Panc1 (cell line): ENCODE measurements at regions not wholly inside any gene's neighbourhood (a gene's known extent, or its start where the extent isn't known, plus 50 kb on each side); places are given as distances from the start of the nearest gene placed in this dataset.

ENCODE experiments used
- CTCF ChIP-seq: fragments of 450-650 bp; IDR thresholded peaks from 2 replicates; pipeline ENCODE4 v1.5.1; 2017; ENCODE audit warnings: mild to moderate bottlenecking
- POLR2AphosphoS5 ChIP-seq: IDR thresholded peaks from 2 replicates; pipeline ENCODE4 v1.6.1; 2012; ENCODE audit warnings: mild to moderate bottlenecking, low read depth, low read length, moderate library complexity
- TCF7L2 ChIP-seq: IDR thresholded peaks from 2 replicates; pipeline ENCODE4 v1.6.1; 2011; ENCODE audit warnings: mild to moderate bottlenecking, low read depth, low read length, inconsistent platforms
- TF ChIP-seq, protein P1 (sequence below), 2 experiments: IDR thresholded peaks; 2 replicates each; pipeline ENCODE4 v1.6.1; 2011 to 2012; ENCODE audit warnings: low read depth in 2 of 2, control low read depth in 1 of 2, low read length in 1 of 2, mild to moderate bottlenecking in 1 of 2, moderate library complexity in 1 of 2; ENCODE audit not compliant: insufficient read depth in 1 of 2

- TF ChIP-seq CTCF: no peak
- TF ChIP-seq POLR2AphosphoS5: no peak
- TF ChIP-seq, protein P1, sequence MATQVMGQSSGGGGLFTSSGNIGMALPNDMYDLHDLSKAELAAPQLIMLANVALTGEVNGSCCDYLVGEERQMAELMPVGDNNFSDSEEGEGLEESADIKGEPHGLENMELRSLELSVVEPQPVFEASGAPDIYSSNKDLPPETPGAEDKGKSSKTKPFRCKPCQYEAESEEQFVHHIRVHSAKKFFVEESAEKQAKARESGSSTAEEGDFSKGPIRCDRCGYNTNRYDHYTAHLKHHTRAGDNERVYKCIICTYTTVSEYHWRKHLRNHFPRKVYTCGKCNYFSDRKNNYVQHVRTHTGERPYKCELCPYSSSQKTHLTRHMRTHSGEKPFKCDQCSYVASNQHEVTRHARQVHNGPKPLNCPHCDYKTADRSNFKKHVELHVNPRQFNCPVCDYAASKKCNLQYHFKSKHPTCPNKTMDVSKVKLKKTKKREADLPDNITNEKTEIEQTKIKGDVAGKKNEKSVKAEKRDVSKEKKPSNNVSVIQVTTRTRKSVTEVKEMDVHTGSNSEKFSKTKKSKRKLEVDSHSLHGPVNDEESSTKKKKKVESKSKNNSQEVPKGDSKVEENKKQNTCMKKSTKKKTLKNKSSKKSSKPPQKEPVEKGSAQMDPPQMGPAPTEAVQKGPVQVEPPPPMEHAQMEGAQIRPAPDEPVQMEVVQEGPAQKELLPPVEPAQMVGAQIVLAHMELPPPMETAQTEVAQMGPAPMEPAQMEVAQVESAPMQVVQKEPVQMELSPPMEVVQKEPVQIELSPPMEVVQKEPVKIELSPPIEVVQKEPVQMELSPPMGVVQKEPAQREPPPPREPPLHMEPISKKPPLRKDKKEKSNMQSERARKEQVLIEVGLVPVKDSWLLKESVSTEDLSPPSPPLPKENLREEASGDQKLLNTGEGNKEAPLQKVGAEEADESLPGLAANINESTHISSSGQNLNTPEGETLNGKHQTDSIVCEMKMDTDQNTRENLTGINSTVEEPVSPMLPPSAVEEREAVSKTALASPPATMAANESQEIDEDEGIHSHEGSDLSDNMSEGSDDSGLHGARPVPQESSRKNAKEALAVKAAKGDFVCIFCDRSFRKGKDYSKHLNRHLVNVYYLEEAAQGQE (IDR thresholded peaks at IDR 0.05; ENCODE audit: insufficient read depth in 1 of 2, low read depth in 2 of 2, low read length in 1 of 2): no peak
- no peak for TF ChIP-seq TCF7L2
Measured at GRCh38 chr20:19072988-19073387, 139.5 kb upstream of the SLC24A3 start.
